ENCODE measurements at regions not wholly inside any gene's neighbourhood (a gene's known extent, or its start where the extent isn't known, plus 50 kb on each side); places are given as distances from the start of the nearest gene placed in this dataset.

- TF ChIP-seq CTCF (IDR thresholded peaks at IDR 0.05; ENCODE audit: low read depth, low read length), result no peak
- peaks cover 10% of the 10 kb centered on the region for H3K4me1 ChIP-seq
- DNase-seq, result no peak
Measured at GRCh38 chr5:164540174-164540573, 1034.8 kb downstream of the MAT2B start.

GRCh38 chr5:164545507-164545906 is 1040.1 kb downstream of the MAT2B start:
- Histone ChIP-seq H3K4me1 (peaks cover 5% of the 10 kb centered on the region), H3K27me3 (no peaks in the 10 kb centered on the region), H3K4me3 (ENCODE audit: low read depth, low read length) (no peak overlapping the region), H3K9me3 (no peaks in the 10 kb centered on the region), H3K36me3 (no peaks in the 10 kb centered on the region)
- DNase-seq, result no peak
- TF ChIP-seq CTCF (IDR thresholded peaks at IDR 0.05; ENCODE audit: low read depth, low read length), result no peak

More at GRCh38 chr5:164540174-164540573, 1034.8 kb downstream of the MAT2B start:
- no peaks in the 10 kb centered on the region for H3K27me3 ChIP-seq
- H3K4me3 ChIP-seq (ENCODE audit: low read depth, low read length), result no peak overlapping the region
- H3K36me3 ChIP-seq, result no peaks in the 10 kb centered on the region
- H3K9me3 ChIP-seq, result no peaks in the 10 kb centered on the region

- no peak for TF ChIP-seq CTCF (IDR thresholded peaks at IDR 0.05; ENCODE audit: low read depth, low read length)
- DNase-seq, result no peak
Measured at GRCh38 chr5:164553851-164554250, 1048.4 kb downstream of the MAT2B start.

GRCh38 chr5:164555809-164556208 is 1050.4 kb downstream of the MAT2B start:
- H3K9me3 ChIP-seq, result no peaks in the 10 kb centered on the region
- no peak overlapping the region for H3K4me3 ChIP-seq (ENCODE audit: low read depth, low read length)
- H3K27me3 ChIP-seq, result no peaks in the 10 kb centered on the region
- no peak for TF ChIP-seq CTCF (IDR thresholded peaks at IDR 0.05; ENCODE audit: low read depth, low read length)
- no peaks in the 10 kb centered on the region; the same call in 1 of the 2 replicates for H3K4me1 ChIP-seq
- DNase-seq, result no peak
- H3K36me3 ChIP-seq, result no peaks in the 10 kb centered on the region

More at GRCh38 chr5:164553851-164554250, 1048.4 kb downstream of the MAT2B start:
- Histone ChIP-seq H3K4me3 (ENCODE audit: low read depth, low read length) (no peak overlapping the region), H3K36me3 (no peaks in the 10 kb centered on the region), H3K27me3 (no peaks in the 10 kb centered on the region), H3K9me3 (no peaks in the 10 kb centered on the region), H3K4me1 (no peaks in the 10 kb centered on the region)

GRCh38 chr5:164560216-164560615 is 1054.8 kb downstream of the MAT2B start:
- H3K9me3 ChIP-seq, result no peaks in the 10 kb centered on the region
- no peaks in the 10 kb centered on the region for H3K36me3 ChIP-seq
- no peak for DNase-seq
- no peak overlapping the region for H3K4me3 ChIP-seq (ENCODE audit: low read depth, low read length)
- no peaks in the 10 kb centered on the region for H3K27me3 ChIP-seq
- TF ChIP-seq CTCF (IDR thresholded peaks at IDR 0.05; ENCODE audit: low read depth, low read length), result no peak
- H3K4me1 ChIP-seq, result peaks cover 12% of the 10 kb centered on the region

GRCh38 chr5:164561933-164562872 is 1056.8 kb downstream of the MAT2B start:
- DNase-seq, result peak; percentile 59
- Histone ChIP-seq H3K27me3 (no peaks in the 10 kb centered on the region), H3K9me3 (no peaks in the 10 kb centered on the region), H3K4me3 (ENCODE audit: low read depth, low read length) (peak overlapping the region; percentile 35), H3K4me1 (peaks cover 15% of the 10 kb centered on the region), H3K36me3 (no peaks in the 10 kb centered on the region)
- TF ChIP-seq CTCF (IDR thresholded peaks at IDR 0.05; ENCODE audit: low read depth, low read length), result no peak

Data from BE2C (cell line).